ENCODE measurements at regions not wholly inside any gene's neighbourhood (a gene's known extent, or its start where the extent isn't known, plus 50 kb on each side); places are given as distances from the start of the nearest gene placed in this dataset.

GRCh38 chr16:60852635-60853034 lies 1183.6 kb downstream of the CDH8 start:
- Mint-ChIP-seq H3K27me3 (no peaks in the 10 kb centered on the region), H3K27ac (no peak overlapping the region), H3K9me3 (peaks cover 0 to 36% (median 7%) of the 10 kb centered on the region in 7 donors), H3K36me3 (no peaks in the 10 kb centered on the region), H3K4me3 (no peak overlapping the region), H3K4me1 (no peaks in the 10 kb centered on the region)
- Histone ChIP-seq H3K4me3 (ENCODE audit: low read depth, low read length) (no peak overlapping the region), H3K4me1 (ENCODE audit: control insufficient read depth, insufficient read depth, low read length, poor library complexity, severe bottlenecking) (no peaks in the 10 kb centered on the region), H3K9me3 (ENCODE audit: control insufficient read depth in 2 of 2, low read length in 2 of 2) (peaks cover 0 to 11% of the 10 kb centered on the region in 2 experiments), H3K36me3 (ENCODE audit: control insufficient read depth, insufficient read depth, low read length) (no peaks in the 10 kb centered on the region), H3K27me3 (ENCODE audit: control insufficient read depth, insufficient read depth, low read length) (no peaks in the 10 kb centered on the region), H3K27ac (ENCODE audit: insufficient read depth, low read length, poor library complexity, severe bottlenecking) (no peak overlapping the region)
- DNase-seq (no peak), ATAC-seq (ENCODE audit: low read depth in 2 of 2) (no peak)

- H3K4me3 Mint-ChIP-seq: no peak overlapping the region
- ATAC-seq (ENCODE audit: low read depth in 2 of 2) (no peak), DNase-seq (no peak)
- peaks cover 0 to 20% (median 4%) of the 10 kb centered on the region in 7 donors for H3K9me3 Mint-ChIP-seq
- H3K27ac Mint-ChIP-seq: no peak overlapping the region
- no peaks in the 10 kb centered on the region for H3K27me3 Mint-ChIP-seq
- Histone ChIP-seq H3K9me3 (ENCODE audit: control insufficient read depth in 2 of 2, low read length in 2 of 2) (peaks cover 0 to 10% of the 10 kb centered on the region in 2 experiments), H3K27me3 (ENCODE audit: control insufficient read depth, insufficient read depth, low read length) (no peaks in the 10 kb centered on the region), H3K27ac (ENCODE audit: insufficient read depth, low read length, poor library complexity, severe bottlenecking) (no peak overlapping the region), H3K36me3 (ENCODE audit: control insufficient read depth, insufficient read depth, low read length) (no peaks in the 10 kb centered on the region), H3K4me1 (ENCODE audit: control insufficient read depth, insufficient read depth, low read length, poor library complexity, severe bottlenecking) (no peaks in the 10 kb centered on the region), H3K4me3 (ENCODE audit: low read depth, low read length) (no peak overlapping the region)
- no peaks in the 10 kb centered on the region for H3K4me1 Mint-ChIP-seq
- H3K36me3 Mint-ChIP-seq: no peaks in the 10 kb centered on the region
These were observed 1214.6 kb downstream of the CDH8 start for GRCh38 chr16:60821661-60822060.

GRCh38 chr16:60820361-60820760 lies 1215.9 kb downstream of the CDH8 start:
- no peak for DNase-seq
- Mint-ChIP-seq H3K27ac (no peak overlapping the region), H3K27me3 (no peaks in the 10 kb centered on the region), H3K9me3 (peaks cover 0 to 31% (median 6%) of the 10 kb centered on the region in 7 donors), H3K4me1 (no peaks in the 10 kb centered on the region), H3K4me3 (no peak overlapping the region), H3K36me3 (no peaks in the 10 kb centered on the region)
- Histone ChIP-seq H3K36me3 (ENCODE audit: control insufficient read depth, insufficient read depth, low read length) (no peaks in the 10 kb centered on the region), H3K4me3 (ENCODE audit: low read depth, low read length) (no peak overlapping the region), H3K4me1 (ENCODE audit: control insufficient read depth, insufficient read depth, low read length, poor library complexity, severe bottlenecking) (no peaks in the 10 kb centered on the region), H3K27ac (ENCODE audit: insufficient read depth, low read length, poor library complexity, severe bottlenecking) (no peak overlapping the region), H3K9me3 (ENCODE audit: control insufficient read depth in 2 of 2, low read length in 2 of 2) (peaks cover 8 to 10% of the 10 kb centered on the region in 2 experiments), H3K27me3 (ENCODE audit: control insufficient read depth, insufficient read depth, low read length) (no peaks in the 10 kb centered on the region)
- ATAC-seq (ENCODE audit: low read depth in 2 of 2): no peak

- no peaks in the 10 kb centered on the region for H3K27me3 ChIP-seq (ENCODE audit: control insufficient read depth, insufficient read depth, low read length)
- no peaks in the 10 kb centered on the region for H3K4me1 ChIP-seq (ENCODE audit: control insufficient read depth, insufficient read depth, low read length, poor library complexity, severe bottlenecking)
- DNase-seq: no peak
- Mint-ChIP-seq H3K27me3 (no peaks in the 10 kb centered on the region), H3K4me1 (no peaks in the 10 kb centered on the region), H3K27ac (no peak overlapping the region), H3K36me3 (no peaks in the 10 kb centered on the region), H3K4me3 (no peak overlapping the region), H3K9me3 (peaks cover 0 to 27% (median 3%) of the 10 kb centered on the region in 7 donors)
- H3K9me3 ChIP-seq (ENCODE audit: control insufficient read depth in 2 of 2, low read length in 2 of 2): peaks cover 8 to 10% of the 10 kb centered on the region in 2 experiments
- no peak overlapping the region for H3K4me3 ChIP-seq (ENCODE audit: low read depth, low read length)
- no peak overlapping the region for H3K27ac ChIP-seq (ENCODE audit: insufficient read depth, low read length, poor library complexity, severe bottlenecking)
- ATAC-seq (ENCODE audit: low read depth in 2 of 2): no peak
- H3K36me3 ChIP-seq (ENCODE audit: control insufficient read depth, insufficient read depth, low read length): no peaks in the 10 kb centered on the region
These were observed 1217.8 kb downstream of the CDH8 start for GRCh38 chr16:60818465-60818864.

DNA sequence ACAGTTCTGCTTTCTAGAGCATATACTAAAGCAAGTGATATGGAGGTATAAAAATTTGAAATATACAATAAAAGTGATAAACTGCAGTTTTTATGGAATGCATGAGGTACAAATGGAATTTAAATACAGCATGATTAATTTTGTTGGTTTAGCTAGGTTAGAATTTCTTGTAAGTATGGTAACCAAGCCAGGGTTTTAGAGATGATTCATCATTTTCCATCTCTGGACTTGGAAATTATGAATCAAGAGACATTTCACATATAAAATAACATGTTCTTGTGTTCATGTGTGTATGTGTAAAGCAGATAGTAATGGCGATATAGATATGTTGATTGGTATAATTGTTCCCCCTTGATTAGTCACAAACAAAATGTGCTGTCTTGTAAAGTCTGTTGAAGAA lies 1219.8 kb downstream of the CDH8 start:
- no peak overlapping the region for H3K4me3 ChIP-seq (ENCODE audit: low read depth, low read length)

DNA sequence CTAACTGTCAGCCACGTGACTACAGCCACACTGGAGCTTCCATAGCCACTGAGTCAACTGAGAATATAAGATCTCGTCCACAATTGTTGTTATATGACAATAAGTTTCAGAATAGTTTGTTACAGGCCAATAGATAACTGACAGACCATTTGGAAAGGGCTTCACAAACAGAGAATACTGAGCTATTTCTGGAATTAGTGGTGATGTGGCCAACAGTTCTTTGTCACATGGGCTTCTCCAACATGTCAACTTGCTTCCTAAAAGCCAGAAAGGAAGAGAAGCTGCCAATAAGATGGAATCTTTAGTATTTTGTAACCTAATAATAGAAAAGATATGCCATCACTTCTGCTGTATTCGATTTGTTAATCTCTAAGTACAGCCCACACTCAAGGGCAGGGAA lies 1220.4 kb downstream of the CDH8 start:
- no peak for ATAC-seq (ENCODE audit: low read depth in 2 of 2)
- no peaks in the 10 kb centered on the region for H3K36me3 Mint-ChIP-seq
- peaks cover 8% of the 10 kb centered on the region in 2 experiments for H3K9me3 ChIP-seq (ENCODE audit: control insufficient read depth in 2 of 2, low read length in 2 of 2)
- no peaks in the 10 kb centered on the region for H3K27me3 Mint-ChIP-seq
- H3K4me1 ChIP-seq (ENCODE audit: control insufficient read depth, insufficient read depth, low read length, poor library complexity, severe bottlenecking): no peaks in the 10 kb centered on the region
- no peak overlapping the region for H3K4me3 Mint-ChIP-seq
- no peak overlapping the region for H3K27ac ChIP-seq (ENCODE audit: insufficient read depth, low read length, poor library complexity, severe bottlenecking)
- H3K27ac Mint-ChIP-seq: no peak overlapping the region
- H3K9me3 Mint-ChIP-seq: peaks cover 0 to 34% (median 4%) of the 10 kb centered on the region in 7 donors
- DNase-seq: no peak
- H3K4me3 ChIP-seq (ENCODE audit: low read depth, low read length): no peak overlapping the region
- H3K36me3 ChIP-seq (ENCODE audit: control insufficient read depth, insufficient read depth, low read length): no peaks in the 10 kb centered on the region
- no peaks in the 10 kb centered on the region for H3K4me1 Mint-ChIP-seq
- no peaks in the 10 kb centered on the region for H3K27me3 ChIP-seq (ENCODE audit: control insufficient read depth, insufficient read depth, low read length)

More for the DNA sequence above, 1219.8 kb downstream of the CDH8 start:
- Histone ChIP-seq H3K36me3 (ENCODE audit: control insufficient read depth, insufficient read depth, low read length) (no peaks in the 10 kb centered on the region), H3K4me1 (ENCODE audit: control insufficient read depth, insufficient read depth, low read length, poor library complexity, severe bottlenecking) (no peaks in the 10 kb centered on the region), H3K27me3 (ENCODE audit: control insufficient read depth, insufficient read depth, low read length) (no peaks in the 10 kb centered on the region), H3K27ac (ENCODE audit: insufficient read depth, low read length, poor library complexity, severe bottlenecking) (no peak overlapping the region), H3K9me3 (ENCODE audit: control insufficient read depth in 2 of 2, low read length in 2 of 2) (peaks cover 8% of the 10 kb centered on the region in 2 experiments)
- Mint-ChIP-seq H3K4me1 (no peaks in the 10 kb centered on the region), H3K36me3 (no peaks in the 10 kb centered on the region), H3K27ac (no peak overlapping the region), H3K4me3 (no peak overlapping the region), H3K27me3 (no peaks in the 10 kb centered on the region), H3K9me3 (peaks cover 0 to 34% (median 4%) of the 10 kb centered on the region in 7 donors)
- ATAC-seq (ENCODE audit: low read depth in 2 of 2) (no peak), DNase-seq (no peak)

DNA sequence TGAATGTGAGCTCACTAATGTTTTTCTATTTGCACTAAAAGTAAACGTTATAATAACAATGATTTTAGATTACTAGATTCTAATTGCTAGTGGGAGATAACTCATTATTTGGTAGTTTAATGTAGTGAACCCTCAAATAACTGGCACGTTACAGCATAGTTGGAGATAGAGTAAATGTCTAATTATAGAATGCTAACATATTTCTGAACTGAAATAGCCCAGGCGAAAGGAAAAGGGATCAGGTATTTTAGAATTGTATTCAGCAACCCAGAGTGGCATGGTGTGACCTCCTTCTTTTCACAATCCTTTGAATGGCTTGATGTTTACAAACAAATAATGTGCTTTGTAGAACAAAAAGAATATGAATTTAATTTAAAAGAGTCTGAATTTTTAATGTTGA lies 1221.2 kb downstream of the CDH8 start:
- ATAC-seq (ENCODE audit: low read depth in 2 of 2) (no peak), DNase-seq (no peak)
- no peak overlapping the region for H3K4me3 Mint-ChIP-seq
- H3K9me3 Mint-ChIP-seq: peaks cover 0 to 36% (median 7%) of the 10 kb centered on the region in 7 donors
- no peaks in the 10 kb centered on the region for H3K27me3 Mint-ChIP-seq
- peaks cover 8% of the 10 kb centered on the region in 2 experiments for H3K9me3 ChIP-seq (ENCODE audit: control insufficient read depth in 2 of 2, low read length in 2 of 2)
- H3K27ac ChIP-seq (ENCODE audit: insufficient read depth, low read length, poor library complexity, severe bottlenecking): no peak overlapping the region
- no peaks in the 10 kb centered on the region for H3K36me3 ChIP-seq (ENCODE audit: control insufficient read depth, insufficient read depth, low read length)
- H3K27ac Mint-ChIP-seq: no peak overlapping the region
- H3K4me1 Mint-ChIP-seq: no peaks in the 10 kb centered on the region
- H3K4me1 ChIP-seq (ENCODE audit: control insufficient read depth, insufficient read depth, low read length, poor library complexity, severe bottlenecking): no peaks in the 10 kb centered on the region
- no peaks in the 10 kb centered on the region for H3K36me3 Mint-ChIP-seq
- no peak overlapping the region for H3K4me3 ChIP-seq (ENCODE audit: low read depth, low read length)
- H3K27me3 ChIP-seq (ENCODE audit: control insufficient read depth, insufficient read depth, low read length): no peaks in the 10 kb centered on the region

- Histone ChIP-seq H3K9me3 (ENCODE audit: control insufficient read depth in 2 of 2, low read length in 2 of 2) (peaks cover 0 to 8% of the 10 kb centered on the region in 2 experiments), H3K4me1 (ENCODE audit: control insufficient read depth, insufficient read depth, low read length, poor library complexity, severe bottlenecking) (no peaks in the 10 kb centered on the region), H3K36me3 (ENCODE audit: control insufficient read depth, insufficient read depth, low read length) (no peaks in the 10 kb centered on the region), H3K4me3 (ENCODE audit: low read depth, low read length) (no peak overlapping the region), H3K27me3 (ENCODE audit: control insufficient read depth, insufficient read depth, low read length) (no peaks in the 10 kb centered on the region), H3K27ac (ENCODE audit: insufficient read depth, low read length, poor library complexity, severe bottlenecking) (no peak overlapping the region)
- no peak overlapping the region for H3K27ac Mint-ChIP-seq
- no peak for DNase-seq
- no peaks in the 10 kb centered on the region for H3K36me3 Mint-ChIP-seq
- H3K27me3 Mint-ChIP-seq: no peaks in the 10 kb centered on the region
- H3K4me3 Mint-ChIP-seq: no peak overlapping the region
- peaks cover 4 to 48% (median 5%) of the 10 kb centered on the region in 7 donors for H3K9me3 Mint-ChIP-seq
- no peaks in the 10 kb centered on the region for H3K4me1 Mint-ChIP-seq
- ATAC-seq (ENCODE audit: low read depth in 2 of 2): no peak
These were observed 1224.6 kb downstream of the CDH8 start for GRCh38 chr16:60811657-60812056.

Data from CD4-positive, CD25-positive, alpha-beta regulatory T cell (primary cell).